GM23338 (cell line): ENCODE measurements at regions not wholly inside any gene's neighbourhood (a gene's known extent, or its start where the extent isn't known, plus 50 kb on each side); places are given as distances from the start of the nearest gene placed in this dataset.

Experiments used
- ATAC-seq: fragments of 200-7000 bp; cut with Tn5 transposase; 3 replicates; pipeline ENCODE4 v1.9.1; 2020
- DNase-seq: peaks from one replicate; pipeline ENCODE4 v3.0.0-alpha.2; 2015; ENCODE audit warnings: low spot score
- H2AFZ ChIP-seq: fragments of 200-600 bp; sonication (generic); 2 replicates; pipeline ENCODE4 v1.8.0; 2016; ENCODE audit warnings: antibody characterized with exemption, mild to moderate bottlenecking, moderate library complexity
- H3F3A ChIP-seq: fragments of 200-600 bp; sonication (generic); replicated peaks from 2 replicates; pipeline ENCODE4 v1.8.0; 2017; ENCODE audit warnings: antibody characterized with exemption, mixed run types, low read depth
- H3K27ac ChIP-seq: fragments of 200-600 bp; sonication (generic); 2 replicates; pipeline ENCODE4 v1.6.1; 2016; ENCODE audit warnings: low read depth
- H3K27me3 ChIP-seq: fragments of 200-600 bp; sonication (generic); 2 replicates; pipeline ENCODE4 v1.8.0; 2016; ENCODE audit warnings: mild to moderate bottlenecking, mixed run types, moderate library complexity; ENCODE audit not compliant: insufficient read depth
- H3K36me3 ChIP-seq: fragments of 200-600 bp; sonication (generic); 2 replicates; pipeline ENCODE4 v1.8.0; 2016; ENCODE audit warnings: mild to moderate bottlenecking; ENCODE audit not compliant: insufficient read depth
- H3K4me1 ChIP-seq: fragments of 200-600 bp; sonication (generic); 2 replicates; pipeline ENCODE4 v1.8.0; 2016; ENCODE audit warnings: mild to moderate bottlenecking, moderate library complexity; ENCODE audit not compliant: insufficient read depth
- H3K4me2 ChIP-seq: fragments of 200-600 bp; sonication (generic); 2 replicates; pipeline ENCODE4 v1.7.1; 2017; ENCODE audit warnings: mixed run types
- H3K4me3 ChIP-seq: fragments of 200-600 bp; sonication (generic); 2 replicates; pipeline ENCODE4 v1.6.1; 2016; ENCODE audit warnings: mixed run types
- H3K79me2 ChIP-seq: fragments of 200-600 bp; sonication (generic); replicated peaks from 2 replicates; pipeline ENCODE4 v1.8.0; 2017; ENCODE audit warnings: mild to moderate bottlenecking; ENCODE audit not compliant: insufficient read depth
- H3K9me2 ChIP-seq: fragments of 200-600 bp; sonication (generic); 2 replicates; pipeline ENCODE4 v1.8.0; 2017; ENCODE audit not compliant: insufficient read depth
- H4K20me1 ChIP-seq: fragments of 200-600 bp; sonication (generic); replicated peaks from 2 replicates; pipeline ENCODE4 v1.8.0; 2017; ENCODE audit warnings: mild to moderate bottlenecking; ENCODE audit not compliant: insufficient read depth
- H3K27ac Mint-ChIP-seq: 2 replicates; pipeline ENCODE4 v1.8.0; 2020; ENCODE audit warnings: inconsistent platforms, mild to moderate bottlenecking, moderate library complexity, mixed read lengths
- H3K27me3 Mint-ChIP-seq: 3 replicates; pipeline ENCODE4 v1.8.0; 2022; ENCODE audit warnings: low read depth, mild to moderate bottlenecking, moderate library complexity, mixed read lengths, inconsistent platforms; ENCODE audit not compliant: insufficient read depth, poor library complexity
- H3K36me3 Mint-ChIP-seq: 3 replicates; pipeline ENCODE4 v1.8.0; 2021; ENCODE audit warnings: low read depth, mild to moderate bottlenecking, inconsistent platforms, moderate library complexity, mixed read lengths
- H3K4me1 Mint-ChIP-seq: 3 replicates; pipeline ENCODE4 v1.8.0; 2020; ENCODE audit warnings: mild to moderate bottlenecking, inconsistent platforms, mixed read lengths
- H3K4me3 Mint-ChIP-seq: 3 replicates; pipeline ENCODE4 v1.8.0; 2021; ENCODE audit warnings: moderate library complexity, mild to moderate bottlenecking, inconsistent platforms, mixed read lengths
- H3K9me3 Mint-ChIP-seq: 3 replicates; pipeline ENCODE4 v1.8.0; 2020; ENCODE audit warnings: moderate library complexity, mild to moderate bottlenecking, inconsistent platforms, mixed read lengths
- CREB1 ChIP-seq: fragments of 250-450 bp; sonication (Bioruptor Pico); IDR thresholded peaks from 2 replicates; pipeline ENCODE4 v1.5.0; 2020; ENCODE audit warnings: low read depth, mild to moderate bottlenecking, moderate library complexity
- EZH2 ChIP-seq: fragments of 200-600 bp; sonication (generic); IDR thresholded peaks from one replicate; pipeline ENCODE4 v1.8.0; 2017; ENCODE audit warnings: antibody characterized with exemption, mild to moderate bottlenecking, low read depth; ENCODE audit not compliant: unreplicated experiment
- EZH2phosphoT487 ChIP-seq: fragments of 200-600 bp; sonication (generic); IDR thresholded peaks from one replicate; pipeline ENCODE4 v1.8.1; 2018; ENCODE audit warnings: antibody characterized with exemption; ENCODE audit not compliant: unreplicated experiment
- JUNB ChIP-seq: IDR thresholded peaks from one replicate; pipeline ENCODE4 v1.6.1; 2016; ENCODE audit warnings: antibody characterized with exemption; ENCODE audit not compliant: unreplicated experiment
- NANOG ChIP-seq: IDR thresholded peaks from 2 replicates; pipeline ENCODE4 v1.6.1; 2016; ENCODE audit warnings: antibody characterized with exemption, borderline replicate concordance
- POLR2AphosphoS5 ChIP-seq: IDR thresholded peaks from 2 replicates; pipeline ENCODE4 v1.6.1; 2016; ENCODE audit warnings: antibody characterized with exemption, low read depth
- STAT1 ChIP-seq: IDR thresholded peaks from one replicate; pipeline ENCODE4 v1.6.1; 2016; ENCODE audit warnings: antibody characterized with exemption; ENCODE audit not compliant: unreplicated experiment
- ZNF114 ChIP-seq: fragments of 250-450 bp; sonication (Bioruptor Pico); IDR thresholded peaks from 2 replicates; pipeline ENCODE4 v1.5.0; 2020; ENCODE audit warnings: mild to moderate bottlenecking, moderate library complexity
- ZNF331 ChIP-seq: fragments of 250-450 bp; sonication (Bioruptor Pico); IDR thresholded peaks from 2 replicates; pipeline ENCODE4 v1.5.0; 2020; ENCODE audit warnings: low read depth, mild to moderate bottlenecking, moderate library complexity
- TF ChIP-seq, protein P1 (sequence below): IDR thresholded peaks from 2 replicates; pipeline ENCODE4 v1.6.1; 2016; ENCODE audit warnings: antibody characterized with exemption
- TF ChIP-seq, protein P2 (sequence below): IDR thresholded peaks from one replicate; pipeline ENCODE4 v1.6.1; 2018; ENCODE audit warnings: antibody characterized with exemption; ENCODE audit not compliant: unreplicated experiment
- TF ChIP-seq, protein P3 (sequence below): fragments of 250-450 bp; sonication (Bioruptor Pico); IDR thresholded peaks from 2 replicates; pipeline ENCODE4 v1.5.0; 2020; ENCODE audit warnings: mild to moderate bottlenecking, moderate library complexity
- TF ChIP-seq, protein P4 (sequence below), 2 experiments: fragments of 200-600 bp in 1 of 2; sonication (generic) in 1 of 2; conservative IDR thresholded peaks; 2 replicates each; pipeline versions ENCODE4 v1.5.1 to v1.6.1; 2016 to 2017; ENCODE audit warnings: antibody characterized with exemption in 2 of 2, low read depth in 2 of 2, mild to moderate bottlenecking in 2 of 2, moderate library complexity in 1 of 2

DNA sequence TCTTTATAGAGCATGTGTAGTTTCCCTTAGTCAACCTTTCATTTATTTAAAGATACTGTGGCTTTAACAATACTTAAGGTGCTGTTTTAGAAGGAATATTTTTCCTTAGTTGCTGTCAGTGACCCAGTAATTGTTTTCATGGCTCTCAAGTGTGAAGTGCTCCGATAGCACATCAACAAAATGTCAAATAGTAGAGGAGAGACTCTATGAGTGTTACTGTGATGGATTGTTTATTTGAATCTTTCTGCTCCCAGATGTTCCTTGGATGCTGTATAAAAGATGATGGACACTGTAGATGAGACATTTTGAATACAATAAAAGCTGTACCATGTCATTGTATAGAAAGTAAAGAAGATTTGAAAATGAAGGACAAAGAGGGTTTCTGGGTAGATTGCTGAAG is 1185.7 kb upstream of the C9orf72 start:
- no peak overlapping the region for H3K27ac Mint-ChIP-seq
- no peaks in the 10 kb centered on the region; the same call in 2 of the 3 replicates for H3K36me3 Mint-ChIP-seq
- Histone ChIP-seq H3F3A (no peaks in the 10 kb centered on the region), H3K36me3 (no peaks in the 10 kb centered on the region), H3K27me3 (no peaks in the 10 kb centered on the region), H4K20me1 (no peaks in the 10 kb centered on the region), H3K79me2 (no peaks in the 10 kb centered on the region), H3K9me2 (no peaks in the 10 kb centered on the region), H3K4me3 (no peak overlapping the region), H3K4me1 (peaks cover 6% of the 10 kb centered on the region; the same call in 1 of the 2 replicates), H2AFZ (no peak overlapping the region), H3K27ac (no peak overlapping the region), H3K4me2 (no peak overlapping the region)
- TF ChIP-seq, protein P1, sequence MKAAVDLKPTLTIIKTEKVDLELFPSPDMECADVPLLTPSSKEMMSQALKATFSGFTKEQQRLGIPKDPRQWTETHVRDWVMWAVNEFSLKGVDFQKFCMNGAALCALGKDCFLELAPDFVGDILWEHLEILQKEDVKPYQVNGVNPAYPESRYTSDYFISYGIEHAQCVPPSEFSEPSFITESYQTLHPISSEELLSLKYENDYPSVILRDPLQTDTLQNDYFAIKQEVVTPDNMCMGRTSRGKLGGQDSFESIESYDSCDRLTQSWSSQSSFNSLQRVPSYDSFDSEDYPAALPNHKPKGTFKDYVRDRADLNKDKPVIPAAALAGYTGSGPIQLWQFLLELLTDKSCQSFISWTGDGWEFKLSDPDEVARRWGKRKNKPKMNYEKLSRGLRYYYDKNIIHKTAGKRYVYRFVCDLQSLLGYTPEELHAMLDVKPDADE, result no peak
- TF ChIP-seq EZH2phosphoT487 (no peak), ZNF114 (CRISPR knock-in tag) (no peak), STAT1 (no peak), NANOG (no peak), ZNF331 (CRISPR knock-in tag) (no peak), POLR2AphosphoS5 (no peak), EZH2 (no peak), CREB1 (CRISPR knock-in tag) (no peak), JUNB (no peak)
- TF ChIP-seq, protein P2, sequence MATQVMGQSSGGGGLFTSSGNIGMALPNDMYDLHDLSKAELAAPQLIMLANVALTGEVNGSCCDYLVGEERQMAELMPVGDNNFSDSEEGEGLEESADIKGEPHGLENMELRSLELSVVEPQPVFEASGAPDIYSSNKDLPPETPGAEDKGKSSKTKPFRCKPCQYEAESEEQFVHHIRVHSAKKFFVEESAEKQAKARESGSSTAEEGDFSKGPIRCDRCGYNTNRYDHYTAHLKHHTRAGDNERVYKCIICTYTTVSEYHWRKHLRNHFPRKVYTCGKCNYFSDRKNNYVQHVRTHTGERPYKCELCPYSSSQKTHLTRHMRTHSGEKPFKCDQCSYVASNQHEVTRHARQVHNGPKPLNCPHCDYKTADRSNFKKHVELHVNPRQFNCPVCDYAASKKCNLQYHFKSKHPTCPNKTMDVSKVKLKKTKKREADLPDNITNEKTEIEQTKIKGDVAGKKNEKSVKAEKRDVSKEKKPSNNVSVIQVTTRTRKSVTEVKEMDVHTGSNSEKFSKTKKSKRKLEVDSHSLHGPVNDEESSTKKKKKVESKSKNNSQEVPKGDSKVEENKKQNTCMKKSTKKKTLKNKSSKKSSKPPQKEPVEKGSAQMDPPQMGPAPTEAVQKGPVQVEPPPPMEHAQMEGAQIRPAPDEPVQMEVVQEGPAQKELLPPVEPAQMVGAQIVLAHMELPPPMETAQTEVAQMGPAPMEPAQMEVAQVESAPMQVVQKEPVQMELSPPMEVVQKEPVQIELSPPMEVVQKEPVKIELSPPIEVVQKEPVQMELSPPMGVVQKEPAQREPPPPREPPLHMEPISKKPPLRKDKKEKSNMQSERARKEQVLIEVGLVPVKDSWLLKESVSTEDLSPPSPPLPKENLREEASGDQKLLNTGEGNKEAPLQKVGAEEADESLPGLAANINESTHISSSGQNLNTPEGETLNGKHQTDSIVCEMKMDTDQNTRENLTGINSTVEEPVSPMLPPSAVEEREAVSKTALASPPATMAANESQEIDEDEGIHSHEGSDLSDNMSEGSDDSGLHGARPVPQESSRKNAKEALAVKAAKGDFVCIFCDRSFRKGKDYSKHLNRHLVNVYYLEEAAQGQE, result no peak
- TF ChIP-seq, protein P3, sequence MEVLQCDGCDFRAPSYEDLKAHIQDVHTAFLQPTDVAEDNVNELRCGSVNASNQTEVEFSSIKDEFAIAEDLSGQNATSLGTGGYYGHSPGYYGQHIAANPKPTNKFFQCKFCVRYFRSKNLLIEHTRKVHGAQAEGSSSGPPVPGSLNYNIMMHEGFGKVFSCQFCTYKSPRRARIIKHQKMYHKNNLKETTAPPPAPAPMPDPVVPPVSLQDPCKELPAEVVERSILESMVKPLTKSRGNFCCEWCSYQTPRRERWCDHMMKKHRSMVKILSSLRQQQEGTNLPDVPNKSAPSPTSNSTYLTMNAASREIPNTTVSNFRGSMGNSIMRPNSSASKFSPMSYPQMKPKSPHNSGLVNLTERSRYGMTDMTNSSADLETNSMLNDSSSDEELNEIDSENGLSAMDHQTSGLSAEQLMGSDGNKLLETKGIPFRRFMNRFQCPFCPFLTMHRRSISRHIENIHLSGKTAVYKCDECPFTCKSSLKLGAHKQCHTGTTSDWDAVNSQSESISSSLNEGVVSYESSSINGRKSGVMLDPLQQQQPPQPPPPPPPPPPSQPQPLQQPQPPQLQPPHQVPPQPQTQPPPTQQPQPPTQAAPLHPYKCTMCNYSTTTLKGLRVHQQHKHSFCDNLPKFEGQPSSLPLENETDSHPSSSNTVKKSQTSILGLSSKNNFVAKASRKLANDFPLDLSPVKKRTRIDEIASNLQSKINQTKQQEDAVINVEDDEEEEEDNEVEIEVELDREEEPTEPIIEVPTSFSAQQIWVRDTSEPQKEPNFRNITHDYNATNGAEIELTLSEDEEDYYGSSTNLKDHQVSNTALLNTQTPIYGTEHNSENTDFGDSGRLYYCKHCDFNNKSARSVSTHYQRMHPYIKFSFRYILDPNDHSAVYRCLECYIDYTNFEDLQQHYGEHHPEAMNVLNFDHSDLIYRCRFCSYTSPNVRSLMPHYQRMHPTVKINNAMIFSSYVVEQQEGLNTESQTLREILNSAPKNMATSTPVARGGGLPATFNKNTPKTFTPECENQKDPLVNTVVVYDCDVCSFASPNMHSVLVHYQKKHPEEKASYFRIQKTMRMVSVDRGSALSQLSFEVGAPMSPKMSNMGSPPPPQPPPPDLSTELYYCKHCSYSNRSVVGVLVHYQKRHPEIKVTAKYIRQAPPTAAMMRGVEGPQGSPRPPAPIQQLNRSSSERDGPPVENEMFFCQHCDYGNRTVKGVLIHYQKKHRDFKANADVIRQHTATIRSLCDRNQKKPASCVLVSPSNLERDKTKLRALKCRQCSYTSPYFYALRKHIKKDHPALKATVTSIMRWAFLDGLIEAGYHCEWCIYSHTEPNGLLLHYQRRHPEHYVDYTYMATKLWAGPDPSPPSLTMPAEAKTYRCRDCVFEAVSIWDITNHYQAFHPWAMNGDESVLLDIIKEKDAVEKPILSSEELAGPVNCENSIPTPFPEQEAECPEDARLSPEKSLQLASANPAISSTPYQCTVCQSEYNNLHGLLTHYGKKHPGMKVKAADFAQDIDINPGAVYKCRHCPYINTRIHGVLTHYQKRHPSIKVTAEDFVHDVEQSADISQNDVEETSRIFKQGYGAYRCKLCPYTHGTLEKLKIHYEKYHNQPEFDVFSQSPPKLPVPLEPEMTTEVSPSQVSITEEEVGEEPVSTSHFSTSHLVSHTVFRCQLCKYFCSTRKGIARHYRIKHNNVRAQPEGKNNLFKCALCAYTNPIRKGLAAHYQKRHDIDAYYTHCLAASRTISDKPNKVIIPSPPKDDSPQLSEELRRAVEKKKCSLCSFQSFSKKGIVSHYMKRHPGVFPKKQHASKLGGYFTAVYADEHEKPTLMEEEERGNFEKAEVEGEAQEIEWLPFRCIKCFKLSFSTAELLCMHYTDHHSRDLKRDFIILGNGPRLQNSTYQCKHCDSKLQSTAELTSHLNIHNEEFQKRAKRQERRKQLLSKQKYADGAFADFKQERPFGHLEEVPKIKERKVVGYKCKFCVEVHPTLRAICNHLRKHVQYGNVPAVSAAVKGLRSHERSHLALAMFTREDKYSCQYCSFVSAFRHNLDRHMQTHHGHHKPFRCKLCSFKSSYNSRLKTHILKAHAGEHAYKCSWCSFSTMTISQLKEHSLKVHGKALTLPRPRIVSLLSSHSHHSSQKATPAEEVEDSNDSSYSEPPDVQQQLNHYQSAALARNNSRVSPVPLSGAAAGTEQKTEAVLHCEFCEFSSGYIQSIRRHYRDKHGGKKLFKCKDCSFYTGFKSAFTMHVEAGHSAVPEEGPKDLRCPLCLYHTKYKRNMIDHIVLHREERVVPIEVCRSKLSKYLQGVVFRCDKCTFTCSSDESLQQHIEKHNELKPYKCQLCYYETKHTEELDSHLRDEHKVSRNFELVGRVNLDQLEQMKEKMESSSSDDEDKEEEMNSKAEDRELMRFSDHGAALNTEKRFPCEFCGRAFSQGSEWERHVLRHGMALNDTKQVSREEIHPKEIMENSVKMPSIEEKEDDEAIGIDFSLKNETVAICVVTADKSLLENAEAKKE (CRISPR knock-in tag), result no peak
- TF ChIP-seq, protein P4, sequence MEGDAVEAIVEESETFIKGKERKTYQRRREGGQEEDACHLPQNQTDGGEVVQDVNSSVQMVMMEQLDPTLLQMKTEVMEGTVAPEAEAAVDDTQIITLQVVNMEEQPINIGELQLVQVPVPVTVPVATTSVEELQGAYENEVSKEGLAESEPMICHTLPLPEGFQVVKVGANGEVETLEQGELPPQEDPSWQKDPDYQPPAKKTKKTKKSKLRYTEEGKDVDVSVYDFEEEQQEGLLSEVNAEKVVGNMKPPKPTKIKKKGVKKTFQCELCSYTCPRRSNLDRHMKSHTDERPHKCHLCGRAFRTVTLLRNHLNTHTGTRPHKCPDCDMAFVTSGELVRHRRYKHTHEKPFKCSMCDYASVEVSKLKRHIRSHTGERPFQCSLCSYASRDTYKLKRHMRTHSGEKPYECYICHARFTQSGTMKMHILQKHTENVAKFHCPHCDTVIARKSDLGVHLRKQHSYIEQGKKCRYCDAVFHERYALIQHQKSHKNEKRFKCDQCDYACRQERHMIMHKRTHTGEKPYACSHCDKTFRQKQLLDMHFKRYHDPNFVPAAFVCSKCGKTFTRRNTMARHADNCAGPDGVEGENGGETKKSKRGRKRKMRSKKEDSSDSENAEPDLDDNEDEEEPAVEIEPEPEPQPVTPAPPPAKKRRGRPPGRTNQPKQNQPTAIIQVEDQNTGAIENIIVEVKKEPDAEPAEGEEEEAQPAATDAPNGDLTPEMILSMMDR (conservative IDR thresholded peaks at IDR 0.05; ENCODE audit: low read depth in 2 of 2), result no peak
- H3K9me3 Mint-ChIP-seq, result no peaks in the 10 kb centered on the region
- no peak overlapping the region for H3K4me3 Mint-ChIP-seq
- no peak for ATAC-seq
- no peak for DNase-seq
- H3K4me1 Mint-ChIP-seq, result peaks cover 15% of the 10 kb centered on the region; the same call in 2 of the 3 replicates
- no peaks in the 10 kb centered on the region for H3K27me3 Mint-ChIP-seq
